GM18870 (cell line): ENCODE measurements at regions not wholly inside any gene's neighbourhood (a gene's known extent, or its start where the extent isn't known, plus 50 kb on each side); places are given as distances from the start of the nearest gene placed in this dataset.

Experiments
- ATAC-seq: cut with Tn5 transposase; IDR thresholded peaks from one replicate; pipeline ENCODE4 v1.9.1; 2021; ENCODE audit warnings: moderate library complexity; ENCODE audit not compliant: unreplicated experiment

DNA sequence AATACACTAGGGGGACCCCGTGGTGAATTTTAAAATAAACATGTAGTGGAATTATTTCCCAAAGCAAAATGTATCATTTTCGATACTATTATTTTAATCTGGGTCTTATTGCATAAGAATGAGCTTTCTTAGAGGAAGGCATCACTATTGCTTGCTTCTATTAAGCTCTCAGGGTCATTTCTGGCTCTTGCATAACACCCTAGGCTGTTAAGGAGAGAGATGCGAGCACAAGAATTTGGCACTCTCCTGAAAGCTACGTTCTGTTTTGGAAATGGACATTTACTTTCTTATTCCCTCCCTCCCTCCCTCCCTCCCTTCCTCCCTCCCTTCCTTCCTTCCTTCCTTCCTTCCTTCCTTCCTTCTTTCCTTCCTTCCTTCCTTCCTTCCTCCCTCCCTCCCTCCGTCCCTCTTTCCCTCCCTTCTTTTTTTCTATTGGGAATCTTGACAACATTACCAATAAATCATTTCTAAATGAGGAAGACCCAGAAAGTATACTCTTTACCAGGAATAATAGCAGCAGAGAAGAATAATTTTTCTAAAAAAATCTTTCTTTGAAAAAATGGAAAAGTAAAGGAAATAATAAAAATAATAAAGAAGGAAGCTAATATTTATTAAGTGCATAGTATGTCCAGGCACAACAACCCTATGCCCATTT lies 83.6 kb upstream of the BDNF start:
- no peak for ATAC-seq

- ATAC-seq, result no peak
Measured at GRCh38 chr11:27777033-27777432, 76.8 kb upstream of the BDNF start.

DNA sequence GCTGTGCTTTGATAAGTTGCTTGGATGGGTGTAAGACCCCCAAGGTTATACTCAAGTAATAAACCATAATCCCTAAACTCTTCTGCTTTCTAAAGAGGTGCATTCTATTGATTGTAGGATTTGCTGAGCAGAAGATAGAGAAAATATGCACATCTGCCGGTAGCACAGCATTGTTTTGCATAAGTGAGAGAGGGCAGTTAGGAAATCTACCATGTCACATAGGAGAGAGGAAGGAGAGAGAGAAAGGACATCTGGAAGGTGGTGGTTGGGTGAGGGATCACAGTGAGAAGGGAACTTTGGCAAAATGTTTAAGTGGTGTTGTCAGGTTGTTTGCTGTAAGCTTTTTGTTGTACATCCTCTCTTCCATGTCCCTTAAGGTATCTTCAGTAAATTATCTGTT lies 73.6 kb upstream of the BDNF start:
- ATAC-seq, result no peak

DNA sequence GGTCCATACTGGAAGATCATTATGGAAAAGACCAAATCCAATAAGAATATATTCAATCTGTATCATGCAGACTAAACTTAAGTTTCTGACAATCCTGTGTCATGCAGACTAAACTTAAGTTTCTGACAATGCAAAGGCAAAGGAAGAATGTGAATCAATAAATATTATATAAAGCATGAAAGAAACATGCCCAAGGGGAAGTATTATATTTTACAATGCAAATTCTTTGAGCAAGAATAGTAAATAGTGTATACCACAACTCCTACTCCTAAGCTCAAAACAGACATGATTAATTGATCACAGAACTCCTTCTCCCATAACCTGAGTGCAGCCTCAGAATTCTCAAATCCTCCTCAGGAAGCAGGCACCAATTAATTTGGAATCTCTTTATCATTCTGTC lies 71.3 kb upstream of the BDNF start:
- no peak for ATAC-seq

- ATAC-seq, result no peak
Measured at GRCh38 chr11:27770576-27770975, 70.3 kb upstream of the BDNF start.

GRCh38 chr11:27763736-27764135 lies 63.5 kb upstream of the BDNF start:
- no peak for ATAC-seq

DNA sequence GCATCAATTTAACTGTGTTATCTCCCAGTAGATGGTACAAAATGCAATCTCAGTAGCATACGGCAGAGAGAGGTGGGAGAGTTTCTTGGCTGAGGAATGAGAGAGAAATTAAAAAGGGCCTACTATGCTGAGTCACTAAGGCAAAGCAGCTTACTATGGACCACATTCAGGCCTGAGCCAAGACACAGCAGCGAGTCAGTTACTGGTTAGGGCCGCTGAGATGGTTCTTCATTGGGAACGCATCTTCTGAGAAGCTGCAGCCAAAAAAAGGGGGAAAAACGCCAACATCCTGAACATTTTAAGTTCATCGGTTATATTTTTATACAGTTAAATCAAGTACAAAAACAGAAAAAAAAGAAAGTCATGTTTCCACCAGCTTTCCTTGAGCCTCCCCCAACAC lies 61.1 kb upstream of the BDNF start:
- no peak for ATAC-seq

GRCh38 chr11:27757953-27758352 lies 57.7 kb upstream of the BDNF start:
- ATAC-seq, result no peak

DNA sequence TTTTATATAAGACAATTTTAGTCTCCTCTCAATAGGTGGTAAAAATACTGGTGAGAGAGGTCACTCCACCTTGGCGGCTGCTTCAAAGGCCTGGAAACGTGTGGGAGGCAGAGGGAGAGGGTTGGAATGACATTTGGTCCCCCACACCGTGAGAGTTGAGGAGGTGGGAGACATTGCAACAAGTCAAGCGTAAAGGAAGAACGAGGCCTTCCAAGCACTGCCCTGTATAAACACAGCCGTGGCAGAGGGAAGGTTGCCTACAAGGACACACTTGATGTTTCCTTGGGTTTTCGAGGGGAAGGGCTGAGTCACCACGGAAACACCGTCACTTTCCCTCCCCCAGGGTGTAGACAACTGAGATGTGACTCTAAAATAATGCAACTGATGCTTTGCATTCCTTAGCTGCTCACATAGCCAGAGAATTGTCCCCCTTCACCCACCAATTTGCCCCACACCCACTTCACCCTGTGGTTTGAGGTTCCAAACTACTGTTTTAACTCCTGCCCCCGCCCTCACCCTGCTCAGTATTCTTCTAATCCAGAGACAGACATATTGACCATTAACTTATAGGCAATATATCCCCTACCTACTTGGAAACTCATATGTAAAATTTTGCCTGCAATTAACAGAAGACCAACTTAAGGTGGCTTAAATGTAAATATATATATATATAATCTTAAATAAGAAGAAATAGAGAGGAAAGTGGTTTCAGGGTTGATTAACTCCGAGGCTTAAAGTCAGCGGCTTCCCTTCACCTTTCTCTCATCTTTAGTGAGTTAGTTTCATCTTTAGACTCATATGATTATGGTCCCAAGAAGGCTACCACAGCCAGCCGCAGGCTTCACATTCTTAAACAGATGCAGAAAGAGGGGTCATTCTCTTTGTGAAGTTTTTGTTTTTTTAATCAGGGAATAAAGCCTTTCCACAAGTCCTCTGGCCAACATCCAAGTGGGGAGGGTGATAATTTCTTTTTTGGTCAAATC lies 54.1 kb upstream of the BDNF start:
- ATAC-seq, result peak; percentile 77
